DMS 273 (cell line): ENCODE measurements at regions not wholly inside any gene's neighbourhood (a gene's known extent, or its start where the extent isn't known, plus 50 kb on each side); places are given as distances from the start of the nearest gene placed in this dataset.

ENCODE experiments used
- DNase-seq: peaks from one replicate; lab custom pipeline; 2025; ENCODE audit not compliant: unreplicated experiment; lab: John Stamatoyannopoulos, UW

- DNase-seq = no peak
Observed at GRCh38 chr6:159357211-159357915, 188.2 kb downstream of the FNDC1 start.

GRCh38 chr6:159353193-159353592 lies 184.0 kb downstream of the FNDC1 start:
- DNase-seq = no peak

- DNase-seq = no peak
Observed at GRCh38 chr6:159351707-159352106, 182.5 kb downstream of the FNDC1 start.

- no peak for DNase-seq
Observed at GRCh38 chr6:159349915-159350314, 180.7 kb downstream of the FNDC1 start.

GRCh38 chr6:159343709-159344108 lies 174.5 kb downstream of the FNDC1 start:
- no peak for DNase-seq

- DNase-seq = no peak
Observed at GRCh38 chr6:159342146-159342545, 172.9 kb downstream of the FNDC1 start.

- DNase-seq = no peak
Observed at GRCh38 chr6:159334068-159334467, 164.9 kb downstream of the FNDC1 start.

GRCh38 chr6:159331451-159331850 lies 162.3 kb downstream of the FNDC1 start:
- DNase-seq = no peak

- DNase-seq = no peak
Observed at GRCh38 chr6:159329081-159329480, 159.9 kb downstream of the FNDC1 start.

- no peak for DNase-seq
Observed at GRCh38 chr6:159328052-159328451, 158.9 kb downstream of the FNDC1 start.

- no peak for DNase-seq
Observed at GRCh38 chr6:159325476-159325875, 156.3 kb downstream of the FNDC1 start.

- DNase-seq = peak; percentile 12
Observed at GRCh38 chr6:159324596-159324995, 155.4 kb downstream of the FNDC1 start.
